ENCODE measurements at regions not wholly inside any gene's neighbourhood (a gene's known extent, or its start where the extent isn't known, plus 50 kb on each side); places are given as distances from the start of the nearest gene placed in this dataset.

DNA sequence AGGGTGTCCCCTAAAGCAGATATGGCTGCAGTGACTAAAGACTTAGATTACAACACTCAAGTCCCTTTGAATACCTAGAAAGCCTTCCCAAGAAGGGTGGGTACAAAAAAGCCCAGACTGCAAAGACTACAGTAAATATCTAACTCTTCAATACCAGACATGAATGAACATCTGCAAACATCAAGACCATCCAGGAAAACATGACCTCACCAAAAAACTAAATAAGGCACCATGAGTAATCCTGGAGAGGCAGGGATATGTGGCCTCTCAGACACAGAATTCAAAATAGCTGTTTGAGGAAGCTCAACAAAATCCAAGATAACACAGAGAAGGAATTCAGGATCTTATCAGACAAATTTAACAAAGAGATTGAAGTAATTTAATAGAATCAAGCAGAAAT lies 138.2 kb upstream of the OTOS start:
- no peak for TF ChIP-seq EZH2 (IDR thresholded peaks at IDR 0.05; ENCODE audit: low read length, unreplicated experiment)
- TF ChIP-seq, protein P1, sequence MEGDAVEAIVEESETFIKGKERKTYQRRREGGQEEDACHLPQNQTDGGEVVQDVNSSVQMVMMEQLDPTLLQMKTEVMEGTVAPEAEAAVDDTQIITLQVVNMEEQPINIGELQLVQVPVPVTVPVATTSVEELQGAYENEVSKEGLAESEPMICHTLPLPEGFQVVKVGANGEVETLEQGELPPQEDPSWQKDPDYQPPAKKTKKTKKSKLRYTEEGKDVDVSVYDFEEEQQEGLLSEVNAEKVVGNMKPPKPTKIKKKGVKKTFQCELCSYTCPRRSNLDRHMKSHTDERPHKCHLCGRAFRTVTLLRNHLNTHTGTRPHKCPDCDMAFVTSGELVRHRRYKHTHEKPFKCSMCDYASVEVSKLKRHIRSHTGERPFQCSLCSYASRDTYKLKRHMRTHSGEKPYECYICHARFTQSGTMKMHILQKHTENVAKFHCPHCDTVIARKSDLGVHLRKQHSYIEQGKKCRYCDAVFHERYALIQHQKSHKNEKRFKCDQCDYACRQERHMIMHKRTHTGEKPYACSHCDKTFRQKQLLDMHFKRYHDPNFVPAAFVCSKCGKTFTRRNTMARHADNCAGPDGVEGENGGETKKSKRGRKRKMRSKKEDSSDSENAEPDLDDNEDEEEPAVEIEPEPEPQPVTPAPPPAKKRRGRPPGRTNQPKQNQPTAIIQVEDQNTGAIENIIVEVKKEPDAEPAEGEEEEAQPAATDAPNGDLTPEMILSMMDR (conservative IDR thresholded peaks at IDR 0.05; ENCODE audit: low read depth, low read length) = no peak
- TF ChIP-seq EZH2phosphoT487 (IDR thresholded peaks at IDR 0.05; ENCODE audit: borderline replicate concordance, low read length) = no peak
